Heart right ventricle (tissue), 16 donors: ENCODE measurements at regions not wholly inside any gene's neighbourhood (a gene's known extent, or its start where the extent isn't known, plus 50 kb on each side); places are given as distances from the start of the nearest gene placed in this dataset.

Experiments
- ATAC-seq, 8 donors: fragments of 200-7000 bp; cut with Tn5 transposase; one replicate each; pipeline ENCODE4 v1.9.1; 2020; ENCODE audit warnings: mild to moderate bottlenecking in 8 of 8, moderate library complexity in 8 of 8, moderate number of reproducible peaks in 1 of 8
- DNase-seq, 2 donors: peaks; one replicate each; pipeline ENCODE4 v3.0.0-alpha.2; 2020
- H3K27ac ChIP-seq, 10 donors: fragments of 200-600 bp; sonication (generic) in 2 of 10; one replicate each; pipeline versions ENCODE4 v1.5.0 to v1.8.0; 2020 to 2022; ENCODE audit warnings: mild to moderate bottlenecking in 3 of 10
- H3K27me3 ChIP-seq, 7 donors: fragments of 200-600 bp; one replicate each; pipeline ENCODE4 v1.8.0; 2021 to 2022; ENCODE audit warnings: mild to moderate bottlenecking in 2 of 7
- H3K36me3 ChIP-seq, 9 donors: fragments of 200-600 bp; sonication (generic) in 1 of 9; one replicate each; pipeline versions ENCODE4 v1.5.0 to v1.8.0; 2020 to 2022; ENCODE audit warnings: mild to moderate bottlenecking in 2 of 9
- H3K4me1 ChIP-seq, 9 donors: fragments of 200-600 bp; sonication (generic) in 1 of 9; one replicate each; pipeline versions ENCODE4 v1.5.0 to v1.8.0; 2020 to 2022; ENCODE audit warnings: mild to moderate bottlenecking in 4 of 9
- H3K4me3 ChIP-seq, 10 donors: fragments of 200-600 bp; sonication (generic) in 2 of 10; one replicate each; pipeline versions ENCODE4 v1.5.0 to v1.8.0; 2020 to 2022; ENCODE audit warnings: mild to moderate bottlenecking in 7 of 10, moderate library complexity in 2 of 10
- H3K9me3 ChIP-seq, 11 donors: fragments of 200-600 bp in 10 of 11; sonication (generic) in 2 of 11; one replicate each; pipeline versions ENCODE4 v1.5.0 to v1.8.0; 2013 to 2022; ENCODE audit warnings: mild to moderate bottlenecking in 2 of 11, control low read depth in 1 of 11, moderate library complexity in 1 of 11
- CTCF ChIP-seq, 9 donors: fragments of 200-600 bp; sonication (generic) in 2 of 9; IDR thresholded peaks; one replicate each; pipeline versions ENCODE4 v1.5.0 to v1.8.0; 2021 to 2022; ENCODE audit warnings: antibody characterized with exemption in 9 of 9, mild to moderate bottlenecking in 5 of 9, moderate library complexity in 1 of 9
- WGBS, 2 donors: extraction: QIAGEN DNeasy Blood & Tissue Kit; methylation state at CpG; one replicate each; pipeline ENCODE4 v1.1.7; 2013; ENCODE audit warnings: inconsistent platforms in 1 of 2; 5-methylcytosine and 5-hydroxymethylcytosine counted together
- intact Hi-C, 10 donors: fragments of 100-400 bp; cut with DNase I; formaldehyde crosslinking; loops; one replicate each; pipeline versions ENCODE4 v1.11.1 to v1.14.2; 2022
- donor health status: Arrhythmogenic right ventricular cardiomyopathy.
- donor health status: ischemic (EF 13 %, LVEDD 7.1; RV severe dilation, severe dysfunction).
- donor health status: healthy with polysubstance abuse.
- donor health status: DM: no; HTN: yes; CAD: no.
- donor health status: DM: no; HTN: no; CAD: no.
- donor health status: ischemic (EF 25% LVEDD 6.9; RV normal size, moderate dysfunction).
- donor health status: ischemic (EF 25% LVEDD 5.7; RV mildly dilated, moderate dysfunction).
- donor health status: healthy.
- donor health status: DM: yes; HTN: yes; CAD: no.
- donor health status: Ischemic cardiomyopathy.
- donor health status: ischemic (EF 35%, LVEDD 5.7; RV mildly dilated, moderate dysfunction).
- donor health status: nonischemic (EF 11% LVEDD 7.7; RV severe dilation, severe dysfunction).
- donor health status: DM: yes; HTN: yes; CAD: no.
- donor health status: PGD.
- donor health status: ischemic (EF 29% LVEDD 5.4; RV normal size, mild dysfunction).
- donor health status: nonischemic (EF 23%, LVEDD 6.1; RV moderate dilation, normal function).

- H3K4me1 ChIP-seq = no peaks in the 10 kb centered on the region
- intact Hi-C loops = no loop called here
- TF ChIP-seq CTCF (IDR thresholded peaks at IDR 0.05) = no peak
- H3K27ac ChIP-seq = no peak overlapping the region
- H3K9me3 ChIP-seq = peaks cover 0 to 21% (median 0%) of the 10 kb centered on the region in 11 donors
- H3K4me3 ChIP-seq = no peak overlapping the region
- DNase-seq (no peak), ATAC-seq (no peak)
- no peaks in the 10 kb centered on the region for H3K27me3 ChIP-seq
- H3K36me3 ChIP-seq = no peaks in the 10 kb centered on the region
- 87% methylated on average over 2 of the region's 2 CpGs for WGBS, 2 donors
These were observed 574.5 kb upstream of the GRAMD2B start for GRCh38 chr5:125848751-125849150.

GRCh38 chr5:125856949-125857348 lies 566.3 kb upstream of the GRAMD2B start:
- no peaks in the 10 kb centered on the region for H3K36me3 ChIP-seq
- intact Hi-C loops = no loop called here
- peaks cover 0 to 17% (median 0%) of the 10 kb centered on the region in 11 donors for H3K9me3 ChIP-seq
- WGBS, 2 donors = 51 to 55% methylated on average over 3 of the region's 3 CpGs
- ATAC-seq = no peak
- no peak overlapping the region for H3K4me3 ChIP-seq
- DNase-seq = no peak
- no peak overlapping the region for H3K27ac ChIP-seq
- no peak for TF ChIP-seq CTCF (IDR thresholded peaks at IDR 0.05)
- no peaks in the 10 kb centered on the region for H3K4me1 ChIP-seq
- no peaks in the 10 kb centered on the region for H3K27me3 ChIP-seq

- H3K9me3 ChIP-seq = peaks cover 0 to 2% (median 0%) of the 10 kb centered on the region in 11 donors
- H3K4me3 ChIP-seq = no peak overlapping the region
- H3K27ac ChIP-seq = no peak overlapping the region
- H3K36me3 ChIP-seq = no peaks in the 10 kb centered on the region
- intact Hi-C loops = no loop called here
- ATAC-seq (no peak), DNase-seq (no peak)
- H3K4me1 ChIP-seq = no peaks in the 10 kb centered on the region
- 95 to 97% methylated on average over 2 of the region's 2 CpGs for WGBS, 2 donors
- no peaks in the 10 kb centered on the region for H3K27me3 ChIP-seq
- TF ChIP-seq CTCF (IDR thresholded peaks at IDR 0.05) = no peak
These were observed 559.6 kb upstream of the GRAMD2B start for GRCh38 chr5:125863579-125863978.

- DNase-seq = no peak
- no peak overlapping the region for H3K4me3 ChIP-seq
- intact Hi-C loops = no loop called here
- no peaks in the 10 kb centered on the region for H3K27me3 ChIP-seq
- WGBS, 2 donors = 35 to 37% methylated on average over 4 of the region's 4 CpGs
- H3K36me3 ChIP-seq = no peaks in the 10 kb centered on the region
- H3K9me3 ChIP-seq = no peaks in the 10 kb centered on the region
- TF ChIP-seq CTCF (IDR thresholded peaks at IDR 0.05) = no peak
- no peaks in the 10 kb centered on the region for H3K4me1 ChIP-seq
- ATAC-seq = no peak
- no peak overlapping the region for H3K27ac ChIP-seq
These were observed 557.9 kb upstream of the GRAMD2B start for GRCh38 chr5:125865166-125865815.
